Sigmoid colon (tissue), 6 donors: ENCODE measurements at regions not wholly inside any gene's neighbourhood (a gene's known extent, or its start where the extent isn't known, plus 50 kb on each side); places are given as distances from the start of the nearest gene placed in this dataset.

ENCODE experiments used
- DNase-seq: peaks from one replicate; pipeline ENCODE4 v3.0.0-alpha.2; 2019
- H3K27ac ChIP-seq, 4 donors: fragments of 200-600 bp; sonication (generic); one replicate each; pipeline ENCODE4 v1.5.1; 2016 to 2019; ENCODE audit warnings: mild to moderate bottlenecking in 1 of 4
- H3K27me3 ChIP-seq, 3 donors: fragments of 200-600 bp; sonication (generic); one replicate each; pipeline ENCODE4 v1.5.1; 2019; ENCODE audit warnings: mild to moderate bottlenecking in 1 of 3
- H3K36me3 ChIP-seq, 4 donors: fragments of 200-600 bp; sonication (generic); one replicate each; pipeline ENCODE4 v1.5.1; 2016 to 2019
- H3K4me1 ChIP-seq, 4 donors: fragments of 200-600 bp; sonication (generic); one replicate each; pipeline ENCODE4 v1.5.1; 2017 to 2019
- H3K4me3 ChIP-seq, 4 donors: fragments of 200-600 bp; sonication (generic); one replicate each; pipeline ENCODE4 v1.5.1; 2017 to 2019; ENCODE audit warnings: mild to moderate bottlenecking in 2 of 4, moderate library complexity in 1 of 4
- H3K9me3 ChIP-seq, 4 donors: fragments of 200-600 bp in 3 of 4; sonication (generic) in 3 of 4; one replicate each; pipeline versions ENCODE4 v1.5.1 to v1.6.1; 2013 to 2019
- EP300 ChIP-seq, 4 donors: sonication (generic); formaldehyde crosslinking; IDR thresholded peaks; one replicate each; pipeline ENCODE4 v1.6.1; 2017; ENCODE audit warnings: antibody characterized with exemption in 4 of 4
- POLR2A ChIP-seq, 2 donors: fragments of 450-650 bp; IDR thresholded peaks; one replicate each; pipeline ENCODE4 v1.6.1; 2016; ENCODE audit warnings: antibody characterized with exemption in 2 of 2, mild to moderate bottlenecking in 2 of 2, moderate library complexity in 2 of 2
- POLR2AphosphoS5 ChIP-seq, 4 donors: sonication (generic); formaldehyde crosslinking; IDR thresholded peaks; one replicate each; pipeline ENCODE4 v1.6.1; 2017; ENCODE audit warnings: antibody characterized with exemption in 4 of 4
- WGBS, 2 donors: extraction: QIAGEN DNeasy Blood & Tissue Kit; methylation state at CpG; one replicate each; pipeline ENCODE4 v1.1.7; 2013; 5-methylcytosine and 5-hydroxymethylcytosine counted together
- intact Hi-C: fragments of 100-400 bp; cut with DNase I; formaldehyde crosslinking; loops from one replicate; pipeline ENCODE4 v1.15.1; 2023
- TF ChIP-seq, protein P1 (sequence below), 4 experiments: fragments of 450-650 bp in 3 of 4; fragments of 200-600 bp in 1 of 4; IDR thresholded peaks; one replicate each; pipeline ENCODE4 v1.5.1; 2016 to 2019; ENCODE audit warnings: antibody characterized with exemption in 4 of 4, mild to moderate bottlenecking in 3 of 4, moderate library complexity in 2 of 4
- donor health status: healthy with polysubstance abuse.
- donor health status: healthy.

DNA sequence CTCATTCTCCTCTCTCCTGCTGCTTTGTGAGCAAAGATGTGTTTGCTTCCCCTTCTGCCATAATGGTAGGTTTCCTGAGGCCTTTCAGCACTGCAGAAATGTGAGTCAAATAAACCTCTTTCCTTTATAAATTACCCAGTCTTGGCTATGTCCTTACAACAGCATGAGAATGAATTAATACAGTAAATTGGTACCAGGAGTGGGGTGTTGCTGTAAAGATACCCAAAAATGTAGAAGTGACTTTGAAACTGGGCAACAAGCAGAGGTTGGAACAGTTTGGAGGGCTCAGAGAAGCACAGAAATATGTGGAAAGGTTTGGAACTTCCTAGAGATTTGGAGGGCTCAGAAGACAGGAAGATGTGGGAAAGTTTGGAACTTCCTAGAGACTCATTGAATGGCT, 388.7 kb upstream of the GHITM start:
- H3K4me3 ChIP-seq = no peak overlapping the region
- no peak for DNase-seq
- no peaks in the 10 kb centered on the region for H3K36me3 ChIP-seq
- intact Hi-C loops = no loop called here
- TF ChIP-seq POLR2AphosphoS5 (IDR thresholded peaks at IDR 0.05) = no peak
- TF ChIP-seq, protein P1, sequence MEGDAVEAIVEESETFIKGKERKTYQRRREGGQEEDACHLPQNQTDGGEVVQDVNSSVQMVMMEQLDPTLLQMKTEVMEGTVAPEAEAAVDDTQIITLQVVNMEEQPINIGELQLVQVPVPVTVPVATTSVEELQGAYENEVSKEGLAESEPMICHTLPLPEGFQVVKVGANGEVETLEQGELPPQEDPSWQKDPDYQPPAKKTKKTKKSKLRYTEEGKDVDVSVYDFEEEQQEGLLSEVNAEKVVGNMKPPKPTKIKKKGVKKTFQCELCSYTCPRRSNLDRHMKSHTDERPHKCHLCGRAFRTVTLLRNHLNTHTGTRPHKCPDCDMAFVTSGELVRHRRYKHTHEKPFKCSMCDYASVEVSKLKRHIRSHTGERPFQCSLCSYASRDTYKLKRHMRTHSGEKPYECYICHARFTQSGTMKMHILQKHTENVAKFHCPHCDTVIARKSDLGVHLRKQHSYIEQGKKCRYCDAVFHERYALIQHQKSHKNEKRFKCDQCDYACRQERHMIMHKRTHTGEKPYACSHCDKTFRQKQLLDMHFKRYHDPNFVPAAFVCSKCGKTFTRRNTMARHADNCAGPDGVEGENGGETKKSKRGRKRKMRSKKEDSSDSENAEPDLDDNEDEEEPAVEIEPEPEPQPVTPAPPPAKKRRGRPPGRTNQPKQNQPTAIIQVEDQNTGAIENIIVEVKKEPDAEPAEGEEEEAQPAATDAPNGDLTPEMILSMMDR (IDR thresholded peaks at IDR 0.05) = no peak
- no peak for TF ChIP-seq EP300 (IDR thresholded peaks at IDR 0.05)
- no peak for TF ChIP-seq POLR2A (IDR thresholded peaks at IDR 0.05)
- H3K27me3 ChIP-seq = no peaks in the 10 kb centered on the region
- H3K27ac ChIP-seq = no peak overlapping the region
- H3K4me1 ChIP-seq = no peaks in the 10 kb centered on the region
- peaks cover 2 to 30% (median 10%) of the 10 kb centered on the region in 4 donors for H3K9me3 ChIP-seq

DNA sequence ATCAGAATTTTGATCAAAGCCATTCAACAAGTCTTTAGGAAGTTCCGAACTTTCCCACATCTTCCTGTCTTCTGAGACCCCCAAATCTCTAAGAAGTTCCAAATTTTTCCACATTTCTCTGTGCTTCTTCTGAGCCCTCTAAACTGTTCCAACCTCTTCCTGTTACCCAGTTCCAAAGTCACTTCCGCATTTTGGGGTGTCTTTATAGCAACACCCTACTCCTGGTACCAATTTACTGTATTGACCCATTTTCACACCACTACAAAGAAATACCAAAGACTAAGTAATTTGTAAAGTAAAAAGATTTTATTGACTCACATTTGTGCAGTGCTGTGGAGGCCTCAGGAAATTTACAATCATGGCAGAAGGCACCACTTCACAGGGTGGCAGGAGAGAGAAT, 385.8 kb upstream of the GHITM start:
- no peaks in the 10 kb centered on the region for H3K36me3 ChIP-seq
- no peak overlapping the region for H3K4me3 ChIP-seq
- no peak for DNase-seq
- H3K4me1 ChIP-seq = no peaks in the 10 kb centered on the region
- H3K27ac ChIP-seq = no peak overlapping the region
- 91 to 92% methylated on average over 2 of the region's 2 CpGs for WGBS, 2 donors
- peaks cover 2 to 30% (median 10%) of the 10 kb centered on the region in 4 donors for H3K9me3 ChIP-seq
- intact Hi-C loops = no loop called here
- TF ChIP-seq POLR2A (IDR thresholded peaks at IDR 0.05) = no peak
- TF ChIP-seq, protein P1 (IDR thresholded peaks at IDR 0.05) = no peak
- H3K27me3 ChIP-seq = no peaks in the 10 kb centered on the region

DNA sequence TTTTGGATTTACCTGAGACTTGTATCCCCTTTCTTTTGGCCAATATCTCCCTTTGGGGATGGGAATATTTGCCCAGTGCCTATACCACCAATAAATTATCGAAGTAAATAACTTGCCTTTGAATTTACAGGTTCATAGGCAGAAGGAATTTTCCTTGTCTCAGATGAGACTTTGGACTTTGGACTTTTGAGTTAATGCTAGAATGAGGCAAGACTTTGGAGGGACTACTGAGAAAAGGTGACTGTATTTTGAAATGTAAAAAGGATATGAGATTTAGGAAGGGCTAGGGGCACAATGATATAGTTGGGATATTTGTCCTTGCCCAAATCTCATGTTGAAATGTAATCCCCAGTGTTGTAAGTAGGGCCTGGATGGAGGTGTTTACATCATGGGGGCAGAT, 384.5 kb upstream of the GHITM start:
- intact Hi-C loops = no loop called here
- H3K9me3 ChIP-seq = peaks cover 2 to 30% (median 9%) of the 10 kb centered on the region in 4 donors
- no peaks in the 10 kb centered on the region for H3K27me3 ChIP-seq

DNA sequence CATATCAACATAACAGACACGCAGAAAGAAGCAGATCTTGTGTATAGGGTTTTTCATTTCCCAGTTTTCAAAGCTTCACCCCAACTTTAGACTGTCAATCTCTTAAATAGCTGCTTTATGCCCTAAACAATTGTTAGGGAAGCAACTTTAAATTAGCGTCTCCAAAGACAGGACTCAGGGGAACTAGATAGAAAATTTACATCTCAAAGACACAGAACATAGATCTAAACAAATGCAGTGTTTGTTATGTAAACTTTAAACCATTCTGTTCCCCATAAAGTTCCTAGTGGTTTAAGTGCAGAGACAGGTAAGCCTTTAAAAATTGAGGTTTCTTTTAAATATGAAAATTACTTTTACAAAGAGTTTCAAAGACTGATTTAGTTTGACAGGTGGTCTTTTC, 379.2 kb upstream of the GHITM start:
- H3K27ac ChIP-seq = no peak overlapping the region
- H3K36me3 ChIP-seq = no peaks in the 10 kb centered on the region
- WGBS, 2 donors = 52 to 64% methylated on average over 2 of the region's 2 CpGs
- H3K4me1 ChIP-seq = no peaks in the 10 kb centered on the region
- DNase-seq = no peak
- TF ChIP-seq POLR2AphosphoS5 (IDR thresholded peaks at IDR 0.05) = no peak
- no peak for TF ChIP-seq POLR2A (IDR thresholded peaks at IDR 0.05)
- no peak for TF ChIP-seq EP300 (IDR thresholded peaks at IDR 0.05)
- TF ChIP-seq, protein P1 (IDR thresholded peaks at IDR 0.05) = no peak
- intact Hi-C loops = no loop called here
- H3K4me3 ChIP-seq = no peak overlapping the region
- no peaks in the 10 kb centered on the region for H3K9me3 ChIP-seq
- no peaks in the 10 kb centered on the region for H3K27me3 ChIP-seq

More for the DNA sequence above, 384.5 kb upstream of the GHITM start:
- TF ChIP-seq, protein P1 (IDR thresholded peaks at IDR 0.05) = no peak
- no peak for TF ChIP-seq EP300 (IDR thresholded peaks at IDR 0.05)
- no peak for TF ChIP-seq POLR2A (IDR thresholded peaks at IDR 0.05)
- TF ChIP-seq POLR2AphosphoS5 (IDR thresholded peaks at IDR 0.05) = no peak
- no peaks in the 10 kb centered on the region for H3K36me3 ChIP-seq
- no peak overlapping the region for H3K4me3 ChIP-seq
- 59 to 64% methylated on average over 1 of the region's 1 CpG for whole genome bisulfite sequencing, 2 donors
- no peak overlapping the region for H3K27ac ChIP-seq
- no peak for DNase-seq
- H3K4me1 ChIP-seq = no peaks in the 10 kb centered on the region

DNA sequence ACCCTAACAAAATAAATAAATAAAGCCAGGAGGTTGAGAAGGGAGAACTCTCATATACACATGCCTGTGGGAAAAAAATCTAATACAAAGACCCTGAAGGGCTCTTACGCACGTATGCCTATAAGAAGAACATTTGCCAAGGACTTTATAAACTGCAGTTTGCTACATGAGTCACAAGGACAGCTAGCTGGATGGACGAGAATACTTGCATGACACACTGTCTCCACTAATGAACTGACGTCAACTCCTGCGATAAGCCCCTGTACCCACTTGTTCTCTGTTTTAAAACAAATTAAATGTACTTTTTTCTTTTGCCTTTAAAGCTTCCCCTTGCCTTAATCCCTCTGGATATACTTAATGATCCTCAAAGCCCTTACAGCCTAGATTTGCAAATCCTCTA, 374.6 kb upstream of the GHITM start:
- TF ChIP-seq POLR2AphosphoS5 (IDR thresholded peaks at IDR 0.05) (no peak), EP300 (IDR thresholded peaks at IDR 0.05) (no peak), POLR2A (IDR thresholded peaks at IDR 0.05) (no peak)
- TF ChIP-seq, protein P1 (IDR thresholded peaks at IDR 0.05) = no peak
- intact Hi-C loops = no loop called here
- DNase-seq = no peak
- H3K9me3 ChIP-seq = no peaks in the 10 kb centered on the region
- no peaks in the 10 kb centered on the region for H3K4me1 ChIP-seq
- no peak overlapping the region for H3K4me3 ChIP-seq
- H3K27me3 ChIP-seq = no peaks in the 10 kb centered on the region
- H3K27ac ChIP-seq = no peak overlapping the region
- H3K36me3 ChIP-seq = no peaks in the 10 kb centered on the region
- WGBS, 2 donors = 77 to 80% methylated on average over 5 of the region's 5 CpGs
